Endothelial cell of umbilical vein (primary cell): ENCODE measurements at regions not wholly inside any gene's neighbourhood (a gene's known extent, or its start where the extent isn't known, plus 50 kb on each side); places are given as distances from the start of the nearest gene placed in this dataset.

Source experiments
- BruUV-seq: library from RNA; stranded (reverse); fragments of 400-500 nt; replicated peaks from 2 replicates; lab custom pipeline; 2021; lab: Mats Ljungman, UMichigan
- CTCF ChIA-PET: fragments of 300-600, 350-600 bp; sonication (Branson Sonifier 250); formaldehyde crosslinking; loops from one replicate; lab custom pipeline; 2021; ENCODE audit warnings: antibody characterized with exemption, inconsistent platforms; lab: Charles Lee
- POLR2A ChIA-PET: fragments of 300-600, 350-600 bp; sonication (Branson Sonifier 250); formaldehyde crosslinking; loops from one replicate; lab custom pipeline; 2021; ENCODE audit warnings: antibody characterized with exemption, inconsistent platforms; lab: Charles Lee
- DNase-seq: peaks from one replicate; pipeline ENCODE4 v3.0.0-alpha.2; 2011; ENCODE audit warnings: low read depth, low spot score
- FAIRE-seq: peaks from 2 replicates; lab custom pipeline; 2011; peaks lifted over from hg19 to GRCh38; lab: Jason Lieb, UNC
- H2AFZ ChIP-seq: 2 replicates; pipeline ENCODE4 v1.6.0; 2012; ENCODE audit warnings: low read depth, low read length, control low read depth, inconsistent platforms
- H3K27ac ChIP-seq: 2 replicates; pipeline ENCODE4 v1.5.1; 2011; ENCODE audit warnings: low read depth, mild to moderate bottlenecking, control low read depth, low read length, moderate library complexity; ENCODE audit not compliant: insufficient read depth
- H3K27me3 ChIP-seq, 2 experiments: 2 replicates each; pipeline versions ENCODE4 v1.6.0 to v1.6.1; 2011; ENCODE audit warnings: low read length in 2 of 2, mixed read lengths in 1 of 2; ENCODE audit not compliant: control insufficient read depth in 2 of 2, insufficient read depth in 2 of 2
- H3K36me3 ChIP-seq, 2 experiments: 2 replicates in 1 of 2; 3 replicates in 1 of 2; pipeline ENCODE4 v1.5.1; 2011; ENCODE audit warnings: low read length in 2 of 2, mild to moderate bottlenecking in 1 of 2, moderate library complexity in 1 of 2; ENCODE audit not compliant: control insufficient read depth in 2 of 2, insufficient read depth in 2 of 2; ENCODE audit errors: extremely low read depth in 1 of 2
- H3K4me1 ChIP-seq: 3 replicates; pipeline ENCODE4 v1.5.1; 2011; ENCODE audit warnings: mild to moderate bottlenecking, low read length; ENCODE audit not compliant: control insufficient read depth, insufficient read depth; ENCODE audit errors: extremely low read depth
- H3K4me2 ChIP-seq: 2 replicates; pipeline ENCODE4 v1.6.1; 2011; ENCODE audit warnings: low read length, control low read depth, mixed read lengths; ENCODE audit not compliant: insufficient read depth
- H3K4me3 ChIP-seq, 3 experiments: fragments of 200-600 bp in 1 of 3; sonication (generic), shearing (Covaris generic) in 1 of 3; replicated peaks in 1 of 3; 2 replicates each; pipeline ENCODE4 v1.5.1; 2011 to 2016; ENCODE audit warnings: control low read depth in 3 of 3, low read length in 3 of 3, mild to moderate bottlenecking in 2 of 3, inconsistent platforms in 1 of 3, low read depth in 1 of 3, moderate library complexity in 1 of 3; ENCODE audit not compliant: insufficient read depth in 1 of 3
- H3K79me2 ChIP-seq: 2 replicates; pipeline ENCODE4 v1.6.0; 2012; ENCODE audit warnings: low read length, inconsistent platforms; ENCODE audit not compliant: control insufficient read depth, insufficient read depth
- H3K9ac ChIP-seq: replicated peaks from 2 replicates; pipeline ENCODE3; 2011; ENCODE audit warnings: low read length, control low read depth; ENCODE audit not compliant: insufficient read depth; ENCODE audit errors: extremely low read depth
- H3K9me1 ChIP-seq: replicated peaks from 3 replicates; pipeline ENCODE4 v1.6.0; 2011; ENCODE audit warnings: mild to moderate bottlenecking, low read length; ENCODE audit not compliant: control insufficient read depth, insufficient read depth; ENCODE audit errors: extremely low read depth
- H3K9me3 ChIP-seq: replicated peaks from 2 replicates; pipeline ENCODE4 v1.5.1; 2012; ENCODE audit warnings: low read length, inconsistent platforms; ENCODE audit not compliant: control insufficient read depth, insufficient read depth
- H4K20me1 ChIP-seq: replicated peaks from 2 replicates; pipeline ENCODE3; 2011; ENCODE audit warnings: mild to moderate bottlenecking, low read length; ENCODE audit not compliant: control insufficient read depth, insufficient read depth; ENCODE audit errors: extremely low read depth
- FOS ChIP-seq: IDR thresholded peaks from 2 replicates; pipeline ENCODE4 v1.6.1; 2011; ENCODE audit warnings: mild to moderate bottlenecking, low read length, moderate library complexity, borderline replicate concordance; ENCODE audit not compliant: insufficient read depth
- GATA2 ChIP-seq: IDR thresholded peaks from 2 replicates; pipeline ENCODE4 v1.7.0; 2011; ENCODE audit warnings: low read depth, mild to moderate bottlenecking, moderate library complexity, mixed read lengths, low read length; ENCODE audit not compliant: insufficient read length, insufficient read depth
- MYC ChIP-seq: IDR thresholded peaks from one replicate; pipeline ENCODE4 v1.6.1; 2011; ENCODE audit warnings: mild to moderate bottlenecking, low read depth, low read length
- POLR2AphosphoS5 ChIP-seq: IDR thresholded peaks from 2 replicates; pipeline ENCODE4 v1.6.1; 2012; ENCODE audit warnings: low read depth, mild to moderate bottlenecking, control low read depth, low read length, moderate library complexity; ENCODE audit not compliant: insufficient read depth
- dilution Hi-C: fragments of 300-500 bp; cut with MboI; formaldehyde crosslinking; loops from one replicate; pipeline ENCODE4 v1.15.0; 2019; ENCODE audit warnings: low sequenced_read_pairs; ENCODE audit not compliant: extremely low pct_ligation_motif_present
- intact Hi-C: fragments of 100-400 bp; cut with micrococcal nuclease; formaldehyde crosslinking; loops from one replicate; pipeline ENCODE4 v1.10.0; 2022

DNA sequence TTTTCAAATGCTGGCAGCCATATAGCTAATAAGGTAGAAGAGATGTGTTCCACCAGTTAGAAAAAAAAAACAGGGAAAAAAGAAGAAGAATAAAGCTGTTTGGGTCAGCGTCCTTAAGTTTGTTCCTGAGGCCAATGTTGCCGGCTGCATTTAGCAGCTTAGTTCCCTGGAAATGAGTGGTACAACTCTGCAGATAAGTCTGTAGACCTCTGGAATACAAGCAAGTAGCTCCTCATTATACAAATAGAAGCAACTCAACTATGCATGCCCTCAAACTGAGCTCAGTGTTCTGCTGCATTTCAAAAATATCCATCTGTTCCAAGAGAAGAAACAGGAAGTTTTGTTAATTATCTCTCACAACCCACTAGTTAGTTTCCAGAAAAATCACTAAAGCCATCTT lies 181.2 kb upstream of the PKN2 start:
- Histone ChIP-seq H3K79me2 (no peaks in the 10 kb centered on the region), H3K27me3 (no peaks in the 10 kb centered on the region), H3K4me1 (no peaks in the 10 kb centered on the region), H3K4me2 (no peak overlapping the region), H3K27ac (no peak overlapping the region), H3K4me3 (no peak overlapping the region), H2AFZ (no peak overlapping the region), H4K20me1 (no peaks in the 10 kb centered on the region), H3K9me1 (no peaks in the 10 kb centered on the region), H3K36me3 (no peaks in the 10 kb centered on the region), H3K9ac (no peak overlapping the region), H3K9me3 (no peaks in the 10 kb centered on the region)
- no peak for FAIRE-seq
- dilution Hi-C loops (no loop called here), intact Hi-C loops (no loop called here)
- DNase-seq = no peak
- TF ChIP-seq GATA2 (no peak), MYC (no peak), FOS (no peak), POLR2AphosphoS5 (no peak)
- BruUV-seq = no TSS peak
- ChIA-PET CTCF (no interaction called here), POLR2A (no interaction called here)

DNA sequence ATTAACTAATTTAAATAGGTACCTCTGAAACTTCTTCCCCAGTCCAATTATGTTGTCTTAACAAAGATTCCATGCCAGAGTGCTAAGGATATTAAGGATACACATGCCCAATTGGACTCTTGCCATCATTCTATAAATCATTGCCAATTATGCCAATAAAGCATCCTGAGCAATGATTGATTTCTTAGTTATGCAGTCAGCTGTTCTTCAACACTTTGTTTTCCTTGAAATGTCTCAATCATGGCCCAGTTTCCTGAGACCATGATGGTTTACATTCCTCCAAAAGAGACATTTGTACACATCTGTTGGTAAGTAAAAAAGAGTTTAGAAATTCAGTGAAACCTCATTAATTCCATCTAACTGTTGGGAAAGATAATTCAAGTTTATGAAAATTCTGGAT lies 180.4 kb upstream of the PKN2 start:
- DNase-seq (no peak), FAIRE-seq (no peak)
- Histone ChIP-seq H3K9ac (no peak overlapping the region), H3K27me3 (no peaks in the 10 kb centered on the region), H3K4me3 (no peak overlapping the region), H3K4me1 (no peaks in the 10 kb centered on the region), H3K79me2 (no peaks in the 10 kb centered on the region), H3K4me2 (no peak overlapping the region), H3K27ac (no peak overlapping the region), H2AFZ (no peak overlapping the region), H3K9me1 (no peaks in the 10 kb centered on the region), H3K36me3 (no peaks in the 10 kb centered on the region), H3K9me3 (no peaks in the 10 kb centered on the region), H4K20me1 (no peaks in the 10 kb centered on the region)
- BruUV-seq = no TSS peak
- no peak for TF ChIP-seq FOS
- intact Hi-C loops (no loop called here), dilution Hi-C loops (no loop called here)
- ChIA-PET POLR2A (no interaction called here), CTCF (no interaction called here)
